GM23338 (cell line): ENCODE measurements at regions not wholly inside any gene's neighbourhood (a gene's known extent, or its start where the extent isn't known, plus 50 kb on each side); places are given as distances from the start of the nearest gene placed in this dataset.

ENCODE experiments used
- ATAC-seq: fragments of 200-7000 bp; cut with Tn5 transposase; 3 replicates; pipeline ENCODE4 v1.9.1; 2020
- DNase-seq: peaks from one replicate; pipeline ENCODE4 v3.0.0-alpha.2; 2015; ENCODE audit warnings: low spot score
- H2AFZ ChIP-seq: fragments of 200-600 bp; sonication (generic); 2 replicates; pipeline ENCODE4 v1.8.0; 2016; ENCODE audit warnings: antibody characterized with exemption, mild to moderate bottlenecking, moderate library complexity
- H3F3A ChIP-seq: fragments of 200-600 bp; sonication (generic); replicated peaks from 2 replicates; pipeline ENCODE4 v1.8.0; 2017; ENCODE audit warnings: antibody characterized with exemption, mixed run types, low read depth
- H3K27ac ChIP-seq: fragments of 200-600 bp; sonication (generic); 2 replicates; pipeline ENCODE4 v1.6.1; 2016; ENCODE audit warnings: low read depth
- H3K27me3 ChIP-seq: fragments of 200-600 bp; sonication (generic); 2 replicates; pipeline ENCODE4 v1.8.0; 2016; ENCODE audit warnings: mild to moderate bottlenecking, mixed run types, moderate library complexity; ENCODE audit not compliant: insufficient read depth
- H3K36me3 ChIP-seq: fragments of 200-600 bp; sonication (generic); 2 replicates; pipeline ENCODE4 v1.8.0; 2016; ENCODE audit warnings: mild to moderate bottlenecking; ENCODE audit not compliant: insufficient read depth
- H3K4me1 ChIP-seq: fragments of 200-600 bp; sonication (generic); 2 replicates; pipeline ENCODE4 v1.8.0; 2016; ENCODE audit warnings: mild to moderate bottlenecking, moderate library complexity; ENCODE audit not compliant: insufficient read depth
- H3K4me2 ChIP-seq: fragments of 200-600 bp; sonication (generic); 2 replicates; pipeline ENCODE4 v1.7.1; 2017; ENCODE audit warnings: mixed run types
- H3K4me3 ChIP-seq: fragments of 200-600 bp; sonication (generic); 2 replicates; pipeline ENCODE4 v1.6.1; 2016; ENCODE audit warnings: mixed run types
- H3K79me2 ChIP-seq: fragments of 200-600 bp; sonication (generic); replicated peaks from 2 replicates; pipeline ENCODE4 v1.8.0; 2017; ENCODE audit warnings: mild to moderate bottlenecking; ENCODE audit not compliant: insufficient read depth
- H3K9me2 ChIP-seq: fragments of 200-600 bp; sonication (generic); 2 replicates; pipeline ENCODE4 v1.8.0; 2017; ENCODE audit not compliant: insufficient read depth
- H4K20me1 ChIP-seq: fragments of 200-600 bp; sonication (generic); replicated peaks from 2 replicates; pipeline ENCODE4 v1.8.0; 2017; ENCODE audit warnings: mild to moderate bottlenecking; ENCODE audit not compliant: insufficient read depth
- H3K27ac Mint-ChIP-seq: 2 replicates; pipeline ENCODE4 v1.8.0; 2020; ENCODE audit warnings: inconsistent platforms, mild to moderate bottlenecking, moderate library complexity, mixed read lengths
- H3K27me3 Mint-ChIP-seq: 3 replicates; pipeline ENCODE4 v1.8.0; 2022; ENCODE audit warnings: low read depth, mild to moderate bottlenecking, moderate library complexity, mixed read lengths, inconsistent platforms; ENCODE audit not compliant: insufficient read depth, poor library complexity
- H3K36me3 Mint-ChIP-seq: 3 replicates; pipeline ENCODE4 v1.8.0; 2021; ENCODE audit warnings: low read depth, mild to moderate bottlenecking, inconsistent platforms, moderate library complexity, mixed read lengths
- H3K4me1 Mint-ChIP-seq: 3 replicates; pipeline ENCODE4 v1.8.0; 2020; ENCODE audit warnings: mild to moderate bottlenecking, inconsistent platforms, mixed read lengths
- H3K4me3 Mint-ChIP-seq: 3 replicates; pipeline ENCODE4 v1.8.0; 2021; ENCODE audit warnings: moderate library complexity, mild to moderate bottlenecking, inconsistent platforms, mixed read lengths
- H3K9me3 Mint-ChIP-seq: 3 replicates; pipeline ENCODE4 v1.8.0; 2020; ENCODE audit warnings: moderate library complexity, mild to moderate bottlenecking, inconsistent platforms, mixed read lengths
- CREB1 ChIP-seq: fragments of 250-450 bp; sonication (Bioruptor Pico); IDR thresholded peaks from 2 replicates; pipeline ENCODE4 v1.5.0; 2020; ENCODE audit warnings: low read depth, mild to moderate bottlenecking, moderate library complexity
- EZH2 ChIP-seq: fragments of 200-600 bp; sonication (generic); IDR thresholded peaks from one replicate; pipeline ENCODE4 v1.8.0; 2017; ENCODE audit warnings: antibody characterized with exemption, mild to moderate bottlenecking, low read depth; ENCODE audit not compliant: unreplicated experiment
- POLR2AphosphoS5 ChIP-seq: IDR thresholded peaks from 2 replicates; pipeline ENCODE4 v1.6.1; 2016; ENCODE audit warnings: antibody characterized with exemption, low read depth
- STAT1 ChIP-seq: IDR thresholded peaks from one replicate; pipeline ENCODE4 v1.6.1; 2016; ENCODE audit warnings: antibody characterized with exemption; ENCODE audit not compliant: unreplicated experiment
- ZNF331 ChIP-seq: fragments of 250-450 bp; sonication (Bioruptor Pico); IDR thresholded peaks from 2 replicates; pipeline ENCODE4 v1.5.0; 2020; ENCODE audit warnings: low read depth, mild to moderate bottlenecking, moderate library complexity
- TF ChIP-seq, protein P1 (sequence below), 2 experiments: fragments of 200-600 bp in 1 of 2; sonication (generic) in 1 of 2; conservative IDR thresholded peaks; 2 replicates each; pipeline versions ENCODE4 v1.5.1 to v1.6.1; 2016 to 2017; ENCODE audit warnings: antibody characterized with exemption in 2 of 2, low read depth in 2 of 2, mild to moderate bottlenecking in 2 of 2, moderate library complexity in 1 of 2
- TF ChIP-seq, protein P2 (sequence below): IDR thresholded peaks from 2 replicates; pipeline ENCODE4 v1.6.1; 2016; ENCODE audit warnings: antibody characterized with exemption
- TF ChIP-seq, protein P3 (sequence below): IDR thresholded peaks from one replicate; pipeline ENCODE4 v1.6.1; 2018; ENCODE audit warnings: antibody characterized with exemption; ENCODE audit not compliant: unreplicated experiment

DNA sequence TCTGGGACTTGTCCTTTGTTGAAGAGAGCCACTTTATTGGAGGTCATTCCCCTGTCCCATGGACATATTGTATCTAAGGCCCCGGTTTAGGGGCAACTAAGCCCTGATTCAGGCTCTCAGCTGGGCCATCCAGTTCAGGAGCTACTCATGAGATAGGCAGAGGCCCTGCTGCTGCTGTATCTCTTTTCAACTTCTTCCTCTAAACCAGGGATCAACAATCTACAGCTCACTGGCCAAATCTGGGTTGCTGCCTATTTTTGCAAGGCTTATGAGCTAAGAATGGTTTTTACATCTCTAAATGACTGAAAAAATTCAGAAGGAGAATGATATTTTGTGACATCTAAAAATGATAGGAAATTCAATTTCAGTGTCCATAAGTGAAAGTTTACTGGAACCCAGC lies 166.8 kb upstream of the GLI3 start:
- Histone ChIP-seq H3K79me2 (no peaks in the 10 kb centered on the region), H3K4me2 (no peak overlapping the region), H2AFZ (no peak overlapping the region), H4K20me1 (no peaks in the 10 kb centered on the region), H3K36me3 (no peaks in the 10 kb centered on the region), H3K27ac (no peak overlapping the region), H3K4me3 (no peak overlapping the region), H3K4me1 (no peaks in the 10 kb centered on the region), H3F3A (no peaks in the 10 kb centered on the region), H3K27me3 (no peaks in the 10 kb centered on the region), H3K9me2 (no peaks in the 10 kb centered on the region)
- no peak overlapping the region for H3K27ac Mint-ChIP-seq
- no peaks in the 10 kb centered on the region for H3K9me3 Mint-ChIP-seq
- no peak for TF ChIP-seq EZH2
- H3K36me3 Mint-ChIP-seq: no peaks in the 10 kb centered on the region
- H3K4me1 Mint-ChIP-seq: peaks cover 3% of the 10 kb centered on the region; the same call in 1 of the 3 replicates
- no peak overlapping the region for H3K4me3 Mint-ChIP-seq
- no peaks in the 10 kb centered on the region for H3K27me3 Mint-ChIP-seq
- DNase-seq (no peak), ATAC-seq (no peak)

DNA sequence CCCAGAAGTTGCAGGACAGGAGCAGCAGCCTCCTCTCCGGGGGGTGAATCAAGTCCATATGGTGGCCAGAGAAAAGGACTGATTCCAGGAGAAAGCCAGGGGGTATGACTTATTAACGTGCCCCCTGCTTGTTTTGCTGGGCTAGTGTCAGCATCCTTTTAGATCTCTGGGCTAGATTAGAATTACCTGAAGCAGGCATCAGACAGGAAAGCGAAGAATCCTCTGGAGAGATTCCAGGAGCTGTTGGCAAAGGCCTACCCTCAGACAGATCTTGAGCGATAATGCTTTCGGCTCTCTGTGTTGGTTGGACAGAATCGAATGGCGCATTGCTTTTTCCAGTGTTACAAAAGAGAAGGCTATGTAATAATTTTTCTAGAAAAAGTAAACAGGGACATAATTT lies 164.0 kb upstream of the GLI3 start:
- no peak for DNase-seq
- H3K4me2 ChIP-seq: no peak overlapping the region
- H3K9me2 ChIP-seq: no peaks in the 10 kb centered on the region
- Mint-ChIP-seq H3K27ac (no peak overlapping the region), H3K9me3 (no peaks in the 10 kb centered on the region), H3K36me3 (no peaks in the 10 kb centered on the region), H3K4me1 (peaks cover 3% of the 10 kb centered on the region; the same call in 1 of the 3 replicates), H3K4me3 (no peak overlapping the region), H3K27me3 (no peaks in the 10 kb centered on the region)
- H3K27me3 ChIP-seq: no peaks in the 10 kb centered on the region
- no peak overlapping the region for H3K4me3 ChIP-seq
- no peaks in the 10 kb centered on the region for H4K20me1 ChIP-seq
- no peaks in the 10 kb centered on the region for H3K79me2 ChIP-seq
- no peak overlapping the region for H2AFZ ChIP-seq
- TF ChIP-seq STAT1 (no peak), POLR2AphosphoS5 (no peak), CREB1 (no peak), EZH2 (no peak), ZNF331 (CRISPR knock-in tag) (no peak)
- TF ChIP-seq, protein P1, sequence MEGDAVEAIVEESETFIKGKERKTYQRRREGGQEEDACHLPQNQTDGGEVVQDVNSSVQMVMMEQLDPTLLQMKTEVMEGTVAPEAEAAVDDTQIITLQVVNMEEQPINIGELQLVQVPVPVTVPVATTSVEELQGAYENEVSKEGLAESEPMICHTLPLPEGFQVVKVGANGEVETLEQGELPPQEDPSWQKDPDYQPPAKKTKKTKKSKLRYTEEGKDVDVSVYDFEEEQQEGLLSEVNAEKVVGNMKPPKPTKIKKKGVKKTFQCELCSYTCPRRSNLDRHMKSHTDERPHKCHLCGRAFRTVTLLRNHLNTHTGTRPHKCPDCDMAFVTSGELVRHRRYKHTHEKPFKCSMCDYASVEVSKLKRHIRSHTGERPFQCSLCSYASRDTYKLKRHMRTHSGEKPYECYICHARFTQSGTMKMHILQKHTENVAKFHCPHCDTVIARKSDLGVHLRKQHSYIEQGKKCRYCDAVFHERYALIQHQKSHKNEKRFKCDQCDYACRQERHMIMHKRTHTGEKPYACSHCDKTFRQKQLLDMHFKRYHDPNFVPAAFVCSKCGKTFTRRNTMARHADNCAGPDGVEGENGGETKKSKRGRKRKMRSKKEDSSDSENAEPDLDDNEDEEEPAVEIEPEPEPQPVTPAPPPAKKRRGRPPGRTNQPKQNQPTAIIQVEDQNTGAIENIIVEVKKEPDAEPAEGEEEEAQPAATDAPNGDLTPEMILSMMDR (conservative IDR thresholded peaks at IDR 0.05; ENCODE audit: low read depth in 2 of 2): no peak
- TF ChIP-seq, protein P2, sequence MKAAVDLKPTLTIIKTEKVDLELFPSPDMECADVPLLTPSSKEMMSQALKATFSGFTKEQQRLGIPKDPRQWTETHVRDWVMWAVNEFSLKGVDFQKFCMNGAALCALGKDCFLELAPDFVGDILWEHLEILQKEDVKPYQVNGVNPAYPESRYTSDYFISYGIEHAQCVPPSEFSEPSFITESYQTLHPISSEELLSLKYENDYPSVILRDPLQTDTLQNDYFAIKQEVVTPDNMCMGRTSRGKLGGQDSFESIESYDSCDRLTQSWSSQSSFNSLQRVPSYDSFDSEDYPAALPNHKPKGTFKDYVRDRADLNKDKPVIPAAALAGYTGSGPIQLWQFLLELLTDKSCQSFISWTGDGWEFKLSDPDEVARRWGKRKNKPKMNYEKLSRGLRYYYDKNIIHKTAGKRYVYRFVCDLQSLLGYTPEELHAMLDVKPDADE: no peak
- TF ChIP-seq, protein P3, sequence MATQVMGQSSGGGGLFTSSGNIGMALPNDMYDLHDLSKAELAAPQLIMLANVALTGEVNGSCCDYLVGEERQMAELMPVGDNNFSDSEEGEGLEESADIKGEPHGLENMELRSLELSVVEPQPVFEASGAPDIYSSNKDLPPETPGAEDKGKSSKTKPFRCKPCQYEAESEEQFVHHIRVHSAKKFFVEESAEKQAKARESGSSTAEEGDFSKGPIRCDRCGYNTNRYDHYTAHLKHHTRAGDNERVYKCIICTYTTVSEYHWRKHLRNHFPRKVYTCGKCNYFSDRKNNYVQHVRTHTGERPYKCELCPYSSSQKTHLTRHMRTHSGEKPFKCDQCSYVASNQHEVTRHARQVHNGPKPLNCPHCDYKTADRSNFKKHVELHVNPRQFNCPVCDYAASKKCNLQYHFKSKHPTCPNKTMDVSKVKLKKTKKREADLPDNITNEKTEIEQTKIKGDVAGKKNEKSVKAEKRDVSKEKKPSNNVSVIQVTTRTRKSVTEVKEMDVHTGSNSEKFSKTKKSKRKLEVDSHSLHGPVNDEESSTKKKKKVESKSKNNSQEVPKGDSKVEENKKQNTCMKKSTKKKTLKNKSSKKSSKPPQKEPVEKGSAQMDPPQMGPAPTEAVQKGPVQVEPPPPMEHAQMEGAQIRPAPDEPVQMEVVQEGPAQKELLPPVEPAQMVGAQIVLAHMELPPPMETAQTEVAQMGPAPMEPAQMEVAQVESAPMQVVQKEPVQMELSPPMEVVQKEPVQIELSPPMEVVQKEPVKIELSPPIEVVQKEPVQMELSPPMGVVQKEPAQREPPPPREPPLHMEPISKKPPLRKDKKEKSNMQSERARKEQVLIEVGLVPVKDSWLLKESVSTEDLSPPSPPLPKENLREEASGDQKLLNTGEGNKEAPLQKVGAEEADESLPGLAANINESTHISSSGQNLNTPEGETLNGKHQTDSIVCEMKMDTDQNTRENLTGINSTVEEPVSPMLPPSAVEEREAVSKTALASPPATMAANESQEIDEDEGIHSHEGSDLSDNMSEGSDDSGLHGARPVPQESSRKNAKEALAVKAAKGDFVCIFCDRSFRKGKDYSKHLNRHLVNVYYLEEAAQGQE: no peak
- ATAC-seq: no peak
- no peaks in the 10 kb centered on the region for H3F3A ChIP-seq
- H3K27ac ChIP-seq: no peak overlapping the region
- no peaks in the 10 kb centered on the region for H3K36me3 ChIP-seq
- no peaks in the 10 kb centered on the region for H3K4me1 ChIP-seq
